B cell (primary cell): ENCODE measurements at regions not wholly inside any gene's neighbourhood (a gene's known extent, or its start where the extent isn't known, plus 50 kb on each side); places are given as distances from the start of the nearest gene placed in this dataset.

Source experiments
- ATAC-seq: fragments of 200-7000 bp; cut with Tn5 transposase; one replicate; pipeline ENCODE4 v1.10.0; 2021; ENCODE audit warnings: low read depth, mild to moderate bottlenecking, moderate number of reproducible peaks, moderate library complexity
- CTCF ChIA-PET: fragments of 350-600 bp; sonication (Branson Sonifier 250); formaldehyde crosslinking; loops from one replicate; lab custom pipeline; 2021; ENCODE audit warnings: antibody characterized with exemption, inconsistent platforms; lab: Charles Lee
- POLR2A ChIA-PET: fragments of 350-600 bp; sonication (Branson Sonifier 250); formaldehyde crosslinking; loops from one replicate; lab custom pipeline; 2021; ENCODE audit warnings: antibody characterized with exemption; lab: Charles Lee
- DNase-seq: peaks from one replicate; pipeline ENCODE4 v3.0.0; 2013
- H2AFZ ChIP-seq: 2 replicates; pipeline ENCODE4 v1.6.1; 2012; ENCODE audit warnings: mild to moderate bottlenecking, low read depth, low read length; ENCODE audit not compliant: insufficient read depth, poor library complexity, severe bottlenecking
- H3K27ac ChIP-seq, 2 donors: 1 replicate in 1 of 2; 2 replicates in 1 of 2; pipeline ENCODE4 v1.5.1; 2012 to 2013; ENCODE audit warnings: low read length in 2 of 2, mild to moderate bottlenecking in 2 of 2, moderate library complexity in 1 of 2
- H3K27me3 ChIP-seq, 4 experiments: fragments of 200-600 bp in 1 of 4; sonication (generic) in 1 of 4; replicated peaks in 1 of 4; 1 replicate in 2 of 4; 2 replicates in 2 of 4; pipeline versions ENCODE4 v1.6.1 to v1.7.0; 2013 to 2016; ENCODE audit warnings: low read length in 3 of 4, mild to moderate bottlenecking in 2 of 4, mixed read lengths in 1 of 4, moderate library complexity in 1 of 4; ENCODE audit not compliant: insufficient read depth in 4 of 4, control insufficient read depth in 3 of 4; ENCODE audit errors: control extremely low read depth in 1 of 4
- H3K36me3 ChIP-seq, 2 experiments: replicated peaks in 1 of 2; 1 replicate in 1 of 2; 2 replicates in 1 of 2; pipeline versions ENCODE4 v1.6.1 to v1.7.1; 2013; ENCODE audit warnings: low read length in 1 of 2; ENCODE audit not compliant: insufficient read depth in 2 of 2, control insufficient read depth in 1 of 2; ENCODE audit errors: control extremely low read depth in 1 of 2, extremely low read depth in 1 of 2
- H3K4me1 ChIP-seq, 2 donors: fragments of 200-600 bp in 1 of 2; sonication (generic) in 1 of 2; 1 replicate in 1 of 2; 2 replicates in 1 of 2; pipeline versions ENCODE4 v1.5.1 to v1.6.1; 2013 to 2017; ENCODE audit warnings: low read length in 2 of 2; ENCODE audit not compliant: control insufficient read depth in 2 of 2, insufficient read depth in 2 of 2
- H3K4me2 ChIP-seq: replicated peaks from 2 replicates; pipeline ENCODE3; 2012; ENCODE audit warnings: mild to moderate bottlenecking, low read depth, low read length; ENCODE audit not compliant: poor library complexity, severe bottlenecking
- H3K4me3 ChIP-seq, 5 experiments: fragments of 200-600 bp in 1 of 5; sonication (generic) in 1 of 5; 1 replicate in 3 of 5; 2 replicates in 2 of 5; pipeline versions ENCODE4 v1.5.1 to v1.7.0; 2011 to 2016; ENCODE audit warnings: low read length in 4 of 5, mild to moderate bottlenecking in 4 of 5, low read depth in 2 of 5, control low read depth in 1 of 5, moderate library complexity in 1 of 5; ENCODE audit not compliant: insufficient read depth in 1 of 5; ENCODE audit errors: control extremely low read depth in 1 of 5, extremely low read depth in 1 of 5
- H3K79me2 ChIP-seq: fragments of 200-600 bp; sonication (generic); one replicate; pipeline ENCODE4 v1.6.0; 2016; ENCODE audit warnings: low read length; ENCODE audit not compliant: control insufficient read depth, insufficient read depth
- H3K9ac ChIP-seq: fragments of 200-600 bp; sonication (generic); 2 replicates; pipeline ENCODE4 v1.6.1; 2017; ENCODE audit warnings: mild to moderate bottlenecking, low read length, moderate library complexity
- H3K9me3 ChIP-seq, 3 donors: one replicate each; pipeline versions ENCODE4 v1.6.1 to v1.7.1; 2013; ENCODE audit warnings: low read length in 2 of 3; ENCODE audit not compliant: control insufficient read depth in 2 of 3, insufficient read depth in 1 of 3; ENCODE audit errors: control extremely low read depth in 1 of 3
- H4K20me1 ChIP-seq: 2 replicates; pipeline ENCODE4 v1.6.0; 2012; ENCODE audit warnings: mild to moderate bottlenecking, low read length; ENCODE audit not compliant: insufficient read depth, control insufficient read depth, poor library complexity, severe bottlenecking
- H3K27ac Mint-ChIP-seq: one replicate; pipeline ENCODE4 v1.8.0; 2021; ENCODE audit warnings: mixed read lengths
- H3K27me3 Mint-ChIP-seq: one replicate; pipeline ENCODE4 v1.8.0; 2021; ENCODE audit warnings: mixed read lengths
- H3K4me1 Mint-ChIP-seq: one replicate; pipeline ENCODE4 v1.8.0; 2021; ENCODE audit warnings: mixed read lengths
- H3K4me3 Mint-ChIP-seq: one replicate; pipeline ENCODE4 v1.8.0; 2021; ENCODE audit warnings: mixed read lengths
- H3K9me3 Mint-ChIP-seq: one replicate; pipeline ENCODE4 v1.8.0; 2022; ENCODE audit warnings: mixed read lengths; ENCODE audit not compliant: insufficient read depth
- CTCF ChIP-seq: fragments of 200-600 bp; IDR thresholded peaks from one replicate; pipeline ENCODE4 v1.8.0; 2022; ENCODE audit warnings: antibody characterized with exemption, mild to moderate bottlenecking
- EZH2 ChIP-seq: IDR thresholded peaks from 2 replicates; pipeline ENCODE4 v1.6.1; 2012; ENCODE audit warnings: borderline replicate concordance, low read depth, mild to moderate bottlenecking, moderate library complexity, low read length; ENCODE audit not compliant: insufficient read depth, poor library complexity, severe bottlenecking
- WGBS: methylation state at CpG from one replicate; pipeline ENCODE4 v1.1.5; 2013; ENCODE audit warnings: missing lambda C conversion rate; ENCODE audit not compliant: insufficient coverage; 5-methylcytosine and 5-hydroxymethylcytosine counted together
- intact Hi-C: fragments of 100-400 bp; cut with micrococcal nuclease; formaldehyde crosslinking; loops from one replicate; pipeline ENCODE4 v1.10.0; 2022

GRCh38 chr11:122319085-122319484 is 203.1 kb upstream of the BLID start:
- H3K4me1 Mint-ChIP-seq = peaks cover 3% of the 10 kb centered on the region

GRCh38 chr11:122317305-122317704 is 201.3 kb upstream of the BLID start:
- ChIA-PET POLR2A (no interaction called here), CTCF (no interaction called here)
- ATAC-seq = no peak
- peaks cover 3% of the 10 kb centered on the region for H3K27me3 Mint-ChIP-seq
- Histone ChIP-seq H4K20me1 (no peaks in the 10 kb centered on the region), H3K27me3 (no peaks in the 10 kb centered on the region), H3K4me2 (no peak overlapping the region), H3K36me3 (no peaks in the 10 kb centered on the region), H3K9me3 (no peaks in the 10 kb centered on the region), H3K4me1 (peaks cover 0 to 4% of the 10 kb centered on the region in 2 donors), H3K27ac (no peak overlapping the region), H3K9ac (no peak overlapping the region), H3K79me2 (no peaks in the 10 kb centered on the region), H2AFZ (no peak overlapping the region), H3K4me3 (no peak overlapping the region)
- H3K9me3 Mint-ChIP-seq = no peaks in the 10 kb centered on the region
- intact Hi-C loops = no loop called here
- DNase-seq = no peak
- H3K27ac Mint-ChIP-seq = no peak overlapping the region
- peaks cover 3% of the 10 kb centered on the region for H3K4me1 Mint-ChIP-seq
- TF ChIP-seq CTCF (no peak), EZH2 (no peak)
- H3K4me3 Mint-ChIP-seq = no peak overlapping the region

More at GRCh38 chr11:122319085-122319484, 203.1 kb upstream of the BLID start:
- no peaks in the 10 kb centered on the region for H3K9me3 Mint-ChIP-seq
- Histone ChIP-seq H3K4me1 (peaks cover 0 to 4% of the 10 kb centered on the region in 2 donors), H4K20me1 (no peaks in the 10 kb centered on the region), H3K9me3 (no peaks in the 10 kb centered on the region), H3K36me3 (no peaks in the 10 kb centered on the region), H3K27me3 (no peaks in the 10 kb centered on the region), H2AFZ (no peak overlapping the region), H3K27ac (no peak overlapping the region), H3K4me3 (no peak overlapping the region), H3K79me2 (no peaks in the 10 kb centered on the region), H3K9ac (no peak overlapping the region), H3K4me2 (no peak overlapping the region)
- no peak for ATAC-seq
- no peak overlapping the region for H3K4me3 Mint-ChIP-seq
- ChIA-PET CTCF (no interaction called here), POLR2A (no interaction called here)
- no CpG with 5 or more reads among the region's 1 CpG for WGBS
- intact Hi-C loops = no loop called here
- no peak for DNase-seq
- no peak for TF ChIP-seq EZH2
- TF ChIP-seq CTCF = no peak
- peaks cover 3% of the 10 kb centered on the region for H3K27me3 Mint-ChIP-seq
- H3K27ac Mint-ChIP-seq = no peak overlapping the region
